Vagina (tissue), 2 donors: ENCODE measurements at regions not wholly inside any gene's neighbourhood (a gene's known extent, or its start where the extent isn't known, plus 50 kb on each side); places are given as distances from the start of the nearest gene placed in this dataset.

Experiments
- DNase-seq, 2 donors: peaks; one replicate each; pipeline ENCODE4 v3.0.0-alpha.2; 2017; ENCODE audit errors: extremely low spot score in 2 of 2
- H3K27ac ChIP-seq: fragments of 200-600 bp; sonication (generic); one replicate; pipeline ENCODE4 v1.5.1; 2019
- H3K27me3 ChIP-seq: fragments of 200-600 bp; sonication (generic); one replicate; pipeline ENCODE4 v1.5.1; 2019
- H3K36me3 ChIP-seq, 2 donors: fragments of 200-600 bp; sonication (generic); one replicate each; pipeline ENCODE4 v1.5.1; 2017 to 2019
- H3K4me1 ChIP-seq: fragments of 200-600 bp; sonication (generic); one replicate; pipeline ENCODE4 v1.5.1; 2019
- H3K4me3 ChIP-seq, 2 donors: fragments of 200-600 bp; sonication (generic); 1 replicate in 1 of 2; 2 replicates in 1 of 2; pipeline ENCODE4 v1.5.1; 2016 to 2019
- H3K9me3 ChIP-seq: fragments of 200-600 bp; sonication (generic); one replicate; pipeline ENCODE4 v1.5.1; 2019
- CTCF ChIP-seq, 3 experiments: fragments of 450-650 bp in 2 of 3; fragments of 200-600 bp in 1 of 3; sonication (generic) in 1 of 3; IDR thresholded peaks; one replicate each; pipeline ENCODE4 v1.5.1; 2017 to 2019; ENCODE audit warnings: antibody characterized with exemption in 3 of 3, mild to moderate bottlenecking in 2 of 3, moderate library complexity in 2 of 3
- POLR2A ChIP-seq, 2 donors: fragments of 450-650 bp; IDR thresholded peaks; one replicate each; pipeline ENCODE4 v1.6.1; 2017; ENCODE audit warnings: antibody characterized with exemption in 2 of 2, mild to moderate bottlenecking in 2 of 2, moderate library complexity in 2 of 2
- POLR2AphosphoS5 ChIP-seq, 2 donors: sonication (generic); formaldehyde crosslinking; IDR thresholded peaks; one replicate each; pipeline ENCODE4 v1.9.0; 2017; ENCODE audit warnings: antibody characterized with exemption in 2 of 2, mild to moderate bottlenecking in 2 of 2, low read depth in 1 of 2; ENCODE audit not compliant: insufficient read depth in 1 of 2
- intact Hi-C: fragments of 100-400 bp; cut with DNase I; formaldehyde crosslinking; loops from one replicate; pipeline ENCODE4 v1.15.1; 2023

DNA sequence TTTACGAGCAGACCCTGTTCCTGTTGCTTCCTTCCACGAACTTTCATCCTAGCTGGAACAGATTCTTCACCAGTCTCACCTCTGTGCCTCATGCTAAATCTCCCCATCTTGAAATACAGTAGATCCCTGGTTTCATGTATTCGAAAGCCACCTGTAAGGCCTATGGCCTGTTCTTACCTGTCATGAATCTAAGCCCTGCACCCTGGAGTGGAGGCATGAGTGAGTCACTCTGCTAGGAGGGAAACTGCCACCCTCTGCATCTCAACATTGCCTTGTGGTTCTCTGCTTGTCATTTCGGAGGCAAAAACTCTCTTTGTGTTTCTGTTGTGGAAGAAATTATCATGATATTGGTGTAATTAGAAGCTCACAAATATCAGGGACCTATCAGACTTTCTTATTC lies 320.0 kb downstream of the ENC1 start:
- no peaks in the 10 kb centered on the region for H3K36me3 ChIP-seq
- no peak for DNase-seq
- H3K9me3 ChIP-seq: no peaks in the 10 kb centered on the region
- H3K27ac ChIP-seq: no peak overlapping the region
- no peaks in the 10 kb centered on the region for H3K27me3 ChIP-seq
- no peak overlapping the region for H3K4me3 ChIP-seq
- H3K4me1 ChIP-seq: no peaks in the 10 kb centered on the region
- intact Hi-C loops: no loop called here
- TF ChIP-seq POLR2AphosphoS5 (IDR thresholded peaks at IDR 0.05; ENCODE audit: insufficient read depth in 1 of 2, low read depth in 1 of 2) (no peak), POLR2A (IDR thresholded peaks at IDR 0.05) (no peak), CTCF (IDR thresholded peaks at IDR 0.05) (no peak)

DNA sequence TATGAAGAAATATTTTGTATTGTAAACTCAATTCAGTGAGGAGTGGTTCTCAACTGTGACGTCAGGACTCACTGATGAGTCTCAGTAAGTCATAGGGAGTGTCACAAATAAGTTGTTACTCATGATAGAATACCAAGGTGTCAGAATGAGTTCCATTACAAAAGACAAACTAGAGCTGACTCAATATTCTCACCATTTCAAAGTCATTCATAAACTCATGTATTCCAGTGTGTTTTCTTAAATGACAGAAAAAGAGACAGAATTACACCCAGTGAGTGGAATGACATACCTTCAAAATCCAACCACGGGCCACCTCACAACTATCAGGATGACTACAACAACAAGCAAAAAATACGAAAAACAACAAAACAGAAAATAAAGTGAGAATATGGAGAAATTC lies 321.5 kb downstream of the ENC1 start:
- no peak for DNase-seq
- intact Hi-C loops: no loop called here

GRCh38 chr5:74316064-74316603 lies 324.4 kb downstream of the ENC1 start:
- H3K27me3 ChIP-seq: no peaks in the 10 kb centered on the region
- peak overlapping the region; percentile 17 for H3K27ac ChIP-seq
- no peak for DNase-seq
- no peaks in the 10 kb centered on the region for H3K4me1 ChIP-seq
- no peaks in the 10 kb centered on the region for H3K9me3 ChIP-seq
- TF ChIP-seq CTCF (IDR thresholded peaks at IDR 0.05): no peak
- TF ChIP-seq POLR2AphosphoS5 (IDR thresholded peaks at IDR 0.05; ENCODE audit: insufficient read depth in 1 of 2, low read depth in 1 of 2): no peak
- TF ChIP-seq POLR2A (IDR thresholded peaks at IDR 0.05): no peak
- intact Hi-C loops: no loop called here
- H3K36me3 ChIP-seq: no peaks in the 10 kb centered on the region
- H3K4me3 ChIP-seq: no peak overlapping the region

More for the DNA sequence above, 321.5 kb downstream of the ENC1 start:
- TF ChIP-seq CTCF (IDR thresholded peaks at IDR 0.05): no peak
- no peak for TF ChIP-seq POLR2A (IDR thresholded peaks at IDR 0.05)
- no peak for TF ChIP-seq POLR2AphosphoS5 (IDR thresholded peaks at IDR 0.05; ENCODE audit: insufficient read depth in 1 of 2, low read depth in 1 of 2)
- Histone ChIP-seq H3K36me3 (no peaks in the 10 kb centered on the region), H3K4me3 (no peak overlapping the region), H3K27ac (no peak overlapping the region), H3K9me3 (no peaks in the 10 kb centered on the region), H3K27me3 (no peaks in the 10 kb centered on the region), H3K4me1 (no peaks in the 10 kb centered on the region)

DNA sequence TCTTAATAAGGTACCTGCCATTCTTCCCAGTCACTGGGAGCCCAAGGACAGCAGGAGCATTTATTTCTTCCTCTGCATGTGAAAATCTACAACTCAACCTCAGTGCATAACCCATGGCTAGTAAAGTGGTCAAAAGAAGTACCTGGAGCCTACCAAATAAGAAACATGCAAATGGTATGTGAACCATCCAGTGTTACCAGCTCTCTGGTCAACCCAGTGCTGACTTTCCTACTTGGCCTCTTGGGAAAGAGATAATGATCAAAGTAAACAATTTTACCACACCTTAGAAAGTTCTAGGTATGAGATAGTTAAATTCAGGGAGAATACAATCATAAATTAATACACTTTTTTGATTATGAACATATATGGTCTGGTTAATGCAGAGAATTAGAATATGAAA lies 325.6 kb downstream of the ENC1 start:
- TF ChIP-seq POLR2A (IDR thresholded peaks at IDR 0.05): no peak
- TF ChIP-seq POLR2AphosphoS5 (IDR thresholded peaks at IDR 0.05; ENCODE audit: insufficient read depth in 1 of 2, low read depth in 1 of 2): no peak
- TF ChIP-seq CTCF (IDR thresholded peaks at IDR 0.05): no peak
- H3K36me3 ChIP-seq: no peaks in the 10 kb centered on the region
- intact Hi-C loops: no loop called here
- no peaks in the 10 kb centered on the region for H3K4me1 ChIP-seq
- H3K27me3 ChIP-seq: no peaks in the 10 kb centered on the region
- no peaks in the 10 kb centered on the region for H3K9me3 ChIP-seq
- no peak for DNase-seq
- no peak overlapping the region for H3K4me3 ChIP-seq
- H3K27ac ChIP-seq: no peak overlapping the region

- no peak for DNase-seq
- Histone ChIP-seq H3K9me3 (no peaks in the 10 kb centered on the region), H3K4me1 (no peaks in the 10 kb centered on the region), H3K4me3 (no peak overlapping the region), H3K27ac (no peak overlapping the region), H3K27me3 (no peaks in the 10 kb centered on the region), H3K36me3 (no peaks in the 10 kb centered on the region)
- intact Hi-C loops: no loop called here
- TF ChIP-seq POLR2A (IDR thresholded peaks at IDR 0.05): no peak
- no peak for TF ChIP-seq POLR2AphosphoS5 (IDR thresholded peaks at IDR 0.05; ENCODE audit: insufficient read depth in 1 of 2, low read depth in 1 of 2)
- no peak for TF ChIP-seq CTCF (IDR thresholded peaks at IDR 0.05)
Observed at GRCh38 chr5:74313896-74314295, 326.6 kb downstream of the ENC1 start.
